ENCODE measurements at regions not wholly inside any gene's neighbourhood (a gene's known extent, or its start where the extent isn't known, plus 50 kb on each side); places are given as distances from the start of the nearest gene placed in this dataset.

GRCh38 chr14:59037620-59038019 is 150.8 kb upstream of the DAAM1 start:
- TF ChIP-seq CTCF (IDR thresholded peaks at IDR 0.05; ENCODE audit: borderline replicate concordance, extremely low read depth, low read length, poor library complexity, severe bottlenecking): no peak
- TF ChIP-seq EZH2 (IDR thresholded peaks at IDR 0.05; ENCODE audit: borderline replicate concordance, low read depth, low read length, severe bottlenecking): no peak

Data from DND-41 (cell line).